Stimulated activated CD4-positive, alpha-beta T cell treated with anti-CD3 and anti-CD28 coated beads, Interleukin-4, amount 100 ng/mL, for 48 hours (primary cell): ENCODE measurements at regions not wholly inside any gene's neighbourhood (a gene's known extent, or its start where the extent isn't known, plus 50 kb on each side); places are given as distances from the start of the nearest gene placed in this dataset.
"Not testable (repeated sequence)": the region's sequence is repeated elsewhere in the genome, so short reads cannot be mapped to it uniquely, and the experiment has no call there.

Source experiments
- DNase-seq, 2 donors: peaks; one replicate each; pipeline ENCODE4 v3.0.0-alpha.2; 2020; ENCODE audit warnings: low read depth in 2 of 2

DNA sequence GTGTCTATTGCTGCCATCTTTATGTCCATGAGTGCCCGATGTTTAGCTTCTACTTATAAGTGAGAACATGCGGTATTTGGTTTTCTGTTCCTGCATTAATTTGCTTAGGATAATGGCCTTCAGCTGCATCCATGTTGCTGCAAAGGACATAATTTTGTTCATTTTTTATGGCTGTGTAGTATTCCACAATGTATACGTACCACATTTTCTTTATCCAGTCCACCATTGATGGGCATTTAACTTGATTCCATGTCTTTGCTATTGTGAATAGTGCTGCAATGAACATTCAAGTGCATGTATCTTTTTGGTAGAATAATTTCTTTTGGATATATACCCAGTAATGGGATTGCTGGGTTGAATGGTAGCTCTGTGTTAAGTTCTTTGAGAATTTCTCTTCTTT is 376.3 kb upstream of the PROK2 start:
- not testable (repeated sequence) for DNase-seq

DNA sequence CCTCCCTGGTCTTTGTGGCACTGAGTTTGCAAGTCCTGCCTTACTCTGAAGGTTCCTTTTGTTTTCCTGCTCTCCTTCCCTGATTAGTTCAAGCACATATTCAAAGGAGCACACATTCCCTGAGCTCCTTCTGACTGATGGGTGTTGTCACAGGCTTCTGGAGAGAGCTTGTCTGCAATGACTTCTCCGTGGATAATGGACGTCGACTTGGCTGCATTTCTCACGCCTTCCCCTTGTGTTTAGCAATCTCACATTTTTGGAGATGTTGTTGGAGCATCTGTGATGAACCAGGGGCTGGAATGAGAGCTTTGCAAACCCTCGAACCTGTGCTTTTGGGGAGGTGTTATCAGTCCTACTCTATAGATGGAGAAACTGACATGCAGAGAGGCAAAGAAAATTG is 375.4 kb upstream of the PROK2 start:
- DNase-seq = no peak

GRCh38 chr3:72159487-72159886 is 374.5 kb upstream of the PROK2 start:
- no peak for DNase-seq

GRCh38 chr3:72158639-72159326 is 373.8 kb upstream of the PROK2 start:
- no peak for DNase-seq

GRCh38 chr3:72157748-72158638 is 373.0 kb upstream of the PROK2 start:
- DNase-seq = no peak

DNA sequence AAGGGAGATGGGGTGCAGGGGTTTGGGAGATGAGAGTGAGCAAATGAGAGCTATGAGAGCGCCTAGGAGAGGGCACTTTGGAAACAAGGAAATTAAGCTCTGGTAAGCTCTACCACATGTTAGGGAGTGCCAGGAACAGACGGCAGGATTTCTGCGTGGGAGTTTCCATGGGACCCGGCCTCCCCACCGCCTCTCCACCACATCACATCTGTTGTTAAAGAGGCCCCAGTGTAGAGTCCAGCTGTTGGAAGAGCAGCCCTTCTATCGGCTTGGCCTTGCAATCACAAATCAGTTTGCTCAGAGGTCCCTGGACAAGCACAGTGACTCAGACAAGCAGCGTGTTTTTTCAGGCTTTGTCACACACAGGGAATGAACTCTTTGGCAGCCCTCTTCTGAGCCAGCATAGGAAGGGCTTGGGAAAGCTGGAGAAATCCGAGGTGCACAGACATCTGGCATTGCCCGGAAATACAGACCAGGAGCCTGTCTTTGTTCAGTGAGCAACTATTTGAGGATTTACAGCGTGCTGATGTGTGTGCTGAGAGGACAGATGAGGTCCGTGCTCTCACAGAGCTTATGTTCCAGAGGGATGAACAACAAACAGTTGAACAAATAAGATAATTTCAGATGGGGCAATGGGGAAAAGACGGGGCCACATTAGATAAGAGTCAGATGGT is 370.6 kb upstream of the PROK2 start:
- no peak for DNase-seq

GRCh38 chr3:72154391-72155335 is 369.7 kb upstream of the PROK2 start:
- no peak for DNase-seq

DNA sequence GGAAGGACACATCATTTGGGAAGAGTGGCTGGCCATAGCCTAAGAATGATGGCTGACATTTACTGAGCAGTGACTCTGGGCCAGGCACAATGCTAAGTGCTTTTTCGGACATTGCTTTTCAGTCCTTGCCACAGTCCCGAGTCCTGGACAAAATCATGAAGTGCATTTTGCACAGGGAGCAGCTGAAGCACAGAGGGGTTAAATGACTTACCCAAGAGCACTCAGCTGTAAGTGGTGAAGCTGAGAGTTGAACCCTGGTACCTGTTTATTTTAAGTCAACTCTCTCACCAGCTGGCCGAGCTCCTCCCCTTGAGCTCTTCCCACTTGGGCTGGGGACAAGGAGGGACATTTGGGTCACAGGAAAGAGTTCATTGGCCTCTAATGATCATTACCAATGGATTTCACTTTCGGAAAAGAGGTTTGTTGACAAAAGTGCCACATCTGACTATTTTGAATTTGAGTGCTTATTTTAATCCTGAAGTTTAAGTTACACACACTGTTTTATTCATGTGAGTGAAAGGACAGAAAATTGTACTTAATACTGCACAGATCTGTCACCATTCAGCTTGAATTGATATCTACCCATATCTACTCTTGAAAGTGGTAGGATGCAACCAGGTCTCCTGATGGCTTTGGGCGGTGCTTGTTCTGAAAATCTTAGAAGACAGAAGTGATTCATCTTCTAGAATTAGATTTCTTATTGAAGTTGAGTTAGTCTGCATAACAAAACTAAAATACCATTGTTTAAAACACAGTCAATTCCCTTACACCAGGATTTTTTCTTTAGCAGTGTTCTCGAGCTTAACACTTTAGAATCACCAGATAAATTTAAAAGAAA is 368.7 kb upstream of the PROK2 start:
- DNase-seq = no peak

DNA sequence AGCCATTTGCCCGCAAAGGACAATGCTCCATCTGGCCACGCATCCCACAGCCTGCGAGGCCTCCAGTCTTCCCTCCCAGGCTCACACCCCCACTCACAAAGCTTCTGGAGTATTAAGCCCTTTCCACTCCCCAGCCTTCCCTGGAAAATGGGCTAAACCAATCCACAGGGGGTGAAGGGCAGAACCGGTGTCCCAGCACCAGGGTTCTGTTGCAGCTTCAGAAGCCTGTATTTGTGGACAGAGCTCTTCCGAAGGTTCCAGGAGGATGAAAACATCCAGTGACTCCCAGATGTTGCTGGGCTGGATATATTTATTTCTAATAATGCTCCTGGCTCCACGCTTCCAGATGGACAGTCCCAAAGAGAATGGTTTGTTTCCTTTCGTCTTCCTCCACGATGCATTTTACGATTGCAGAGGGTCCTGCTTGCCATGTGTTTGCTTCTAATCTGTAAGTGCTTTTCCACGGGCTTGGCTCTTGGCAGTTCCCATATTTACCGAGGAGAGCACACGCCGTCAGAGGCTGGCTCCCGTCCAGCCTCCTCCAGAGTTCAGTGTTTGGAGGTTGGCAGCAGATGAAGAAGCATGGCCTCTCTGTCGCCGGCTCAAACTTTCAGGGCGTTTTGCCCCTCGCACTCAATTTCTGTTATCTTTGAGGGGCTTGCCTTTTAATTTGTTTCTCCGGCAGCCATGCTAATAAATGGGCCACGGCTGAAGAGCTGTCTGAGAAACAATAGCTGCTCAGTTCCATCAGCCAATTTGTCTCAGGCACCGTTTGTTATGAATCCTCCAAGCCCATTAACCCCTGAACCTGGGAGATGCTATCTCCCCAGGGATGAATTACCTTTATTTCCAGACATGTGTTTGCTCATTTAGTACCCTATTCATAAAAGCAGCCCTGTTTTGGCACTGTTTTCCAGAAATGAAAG is 367.9 kb upstream of the PROK2 start:
- no peak for DNase-seq

GRCh38 chr3:72151465-72152238 is 366.7 kb upstream of the PROK2 start:
- DNase-seq = no peak

DNA sequence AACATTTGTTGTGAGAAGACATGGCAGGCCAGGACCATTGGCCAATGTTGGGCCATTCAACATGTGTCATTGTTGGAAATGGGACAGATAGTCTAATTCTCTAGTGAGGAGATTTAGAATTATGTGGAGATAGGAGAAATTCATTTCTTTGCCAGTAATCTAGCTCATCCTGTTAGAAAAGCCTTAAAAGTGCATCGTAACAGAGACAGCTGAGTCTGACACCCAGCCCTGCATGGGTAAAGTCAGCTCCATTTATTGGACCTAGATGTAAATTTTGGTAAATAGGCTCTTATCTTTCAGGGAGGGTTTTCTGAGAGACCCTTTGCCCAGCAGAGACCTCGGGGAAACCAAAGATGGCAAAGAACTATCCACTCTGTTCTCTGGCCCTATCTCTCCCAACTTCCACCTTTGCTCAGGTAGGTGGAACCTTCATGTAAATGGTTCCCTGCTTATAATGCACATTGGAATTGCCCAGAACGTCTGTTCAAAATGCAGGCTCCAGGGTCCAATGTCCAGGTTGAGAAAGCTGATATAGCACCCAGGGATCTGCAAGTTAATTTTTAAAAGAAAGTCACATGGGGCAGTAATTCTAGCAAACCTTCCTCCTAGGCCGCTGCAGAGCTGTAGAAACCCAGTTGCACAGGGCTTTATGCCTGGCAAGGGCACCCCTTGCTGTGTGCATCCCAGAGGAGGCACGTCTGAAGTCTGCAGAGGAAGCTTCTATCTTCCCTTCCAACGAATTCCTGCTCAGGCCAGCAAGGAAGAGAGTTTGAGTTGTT is 365.9 kb upstream of the PROK2 start:
- DNase-seq = no peak

DNA sequence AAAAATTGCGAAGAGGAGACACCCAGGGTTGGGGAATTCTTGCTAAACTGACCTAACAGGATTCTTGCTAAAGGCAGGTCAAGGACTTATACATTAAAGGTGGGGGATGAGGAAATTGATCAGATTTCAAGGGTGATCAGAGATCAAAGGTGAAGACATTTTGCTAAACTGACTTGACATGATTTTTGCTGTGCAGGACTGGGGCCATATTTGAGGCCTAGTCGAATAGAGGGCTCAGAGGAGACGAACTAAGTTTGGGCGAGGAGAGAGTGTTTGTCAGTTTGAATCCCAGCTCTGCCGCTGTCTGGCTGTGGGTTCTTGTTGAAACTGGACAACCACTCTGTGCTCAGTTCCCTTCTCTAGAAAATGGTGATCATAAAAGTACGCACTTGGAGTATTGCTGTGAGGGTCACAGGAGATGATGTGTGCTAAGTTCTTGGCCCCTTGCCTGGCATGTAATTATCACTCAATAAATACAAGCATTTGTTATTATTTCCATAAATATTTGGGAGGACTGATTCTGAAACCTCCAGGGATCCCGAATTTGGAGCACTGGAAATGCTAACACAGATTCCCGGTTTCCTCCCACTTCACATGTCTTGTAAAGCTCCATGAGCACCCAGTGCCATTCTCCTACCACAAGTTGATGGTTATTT is 364.8 kb upstream of the PROK2 start:
- DNase-seq = no peak

- DNase-seq = no peak
Observed at GRCh38 chr3:72147600-72147999, 362.7 kb upstream of the PROK2 start.

- DNase-seq = no peak
Observed at GRCh38 chr3:72145506-72146380, 360.8 kb upstream of the PROK2 start.

- DNase-seq = no peak
Observed at GRCh38 chr3:72144773-72145505, 360.0 kb upstream of the PROK2 start.
